SK-N-SH treated with all-trans-retinoic acid at 6 μM for 48 hours (cell line): ENCODE measurements at regions not wholly inside any gene's neighbourhood (a gene's known extent, or its start where the extent isn't known, plus 50 kb on each side); places are given as distances from the start of the nearest gene placed in this dataset.

Source experiments
- ATAC-seq: fragments of 200-7000 bp; cut with Tn5 transposase; 3 replicates; pipeline ENCODE4 v1.9.1; 2020; ENCODE audit warnings: mild to moderate bottlenecking, moderate library complexity
- ARNTL ChIP-seq: fragments of 450-650 bp; formaldehyde crosslinking; IDR thresholded peaks from 2 replicates; pipeline ENCODE4 v1.5.0; 2020; ENCODE audit warnings: low read depth, mild to moderate bottlenecking, moderate library complexity, borderline replicate concordance
- BACH2 ChIP-seq: fragments of 250-450 bp; sonication (Bioruptor Pico); IDR thresholded peaks from 2 replicates; pipeline ENCODE4 v1.9.0; 2021; ENCODE audit warnings: mild to moderate bottlenecking, borderline replicate concordance
- CREB5 ChIP-seq: fragments of 250-450 bp; sonication (Bioruptor Pico); IDR thresholded peaks from 2 replicates; pipeline ENCODE4 v1.5.1; 2020; ENCODE audit warnings: low read depth, mild to moderate bottlenecking, moderate library complexity
- ESRRG ChIP-seq: fragments of 250-450 bp; sonication (Bioruptor Pico); IDR thresholded peaks from 2 replicates; pipeline ENCODE4 v1.6.1; 2021; ENCODE audit warnings: mild to moderate bottlenecking
- GLIS3 ChIP-seq: fragments of 250-450 bp; sonication (Bioruptor Pico); IDR thresholded peaks from 2 replicates; pipeline ENCODE4 v1.5.0; 2020; ENCODE audit warnings: mild to moderate bottlenecking, moderate library complexity
- ISL1 ChIP-seq: fragments of 250-450 bp; sonication (Bioruptor Pico); IDR thresholded peaks from 2 replicates; pipeline ENCODE4 v2.1.2; 2022; ENCODE audit warnings: mild to moderate bottlenecking, moderate library complexity
- OSR1 ChIP-seq: fragments of 250-450 bp; sonication (Bioruptor Pico); IDR thresholded peaks from 2 replicates; pipeline ENCODE4 v1.8.0; 2022; ENCODE audit warnings: moderate library complexity, mild to moderate bottlenecking, inconsistent platforms
- PATZ1 ChIP-seq: fragments of 250-450 bp; sonication (Bioruptor Pico); IDR thresholded peaks from 2 replicates; pipeline ENCODE4 v1.8.0; 2020; ENCODE audit warnings: mild to moderate bottlenecking, moderate library complexity, borderline replicate concordance
- POU6F1 ChIP-seq: fragments of 250-450 bp; sonication (Bioruptor Pico); IDR thresholded peaks from 2 replicates; pipeline ENCODE4 v1.8.0; 2021; ENCODE audit warnings: low read depth, mild to moderate bottlenecking, moderate library complexity, borderline replicate concordance
- PPARA ChIP-seq: fragments of 250-450 bp; sonication (Bioruptor Pico); IDR thresholded peaks from 2 replicates; pipeline ENCODE4 v1.5.0; 2020; ENCODE audit warnings: mild to moderate bottlenecking, borderline replicate concordance
- RARB ChIP-seq: fragments of 250-450 bp; sonication (Bioruptor Pico); IDR thresholded peaks from 2 replicates; pipeline ENCODE4 v1.8.0; 2021; ENCODE audit warnings: mild to moderate bottlenecking, moderate library complexity
- SNAI2 ChIP-seq: fragments of 250-450 bp; sonication (Bioruptor Pico); IDR thresholded peaks from 2 replicates; pipeline ENCODE4 v1.5.0; 2020; ENCODE audit warnings: mild to moderate bottlenecking, moderate library complexity
- TOX ChIP-seq: fragments of 250-450 bp; sonication (Bioruptor Pico); IDR thresholded peaks from 2 replicates; pipeline ENCODE4 v1.8.0; 2021; ENCODE audit warnings: mild to moderate bottlenecking, moderate library complexity, borderline replicate concordance
- ZC3H10 ChIP-seq: fragments of 250-450 bp; sonication (Bioruptor Pico); IDR thresholded peaks from 2 replicates; pipeline ENCODE4 v1.5.1; 2021; ENCODE audit warnings: mild to moderate bottlenecking, moderate library complexity
- ZFP3 ChIP-seq: fragments of 250-450 bp; sonication (Bioruptor Pico); IDR thresholded peaks from 2 replicates; pipeline ENCODE4 v1.5.0; 2020; ENCODE audit warnings: mild to moderate bottlenecking, moderate library complexity
- ZFP30 ChIP-seq: fragments of 450-650 bp; formaldehyde crosslinking; IDR thresholded peaks from 2 replicates; pipeline ENCODE4 v1.5.0; 2022; ENCODE audit warnings: mild to moderate bottlenecking, moderate library complexity
- ZNF565 ChIP-seq: fragments of 450-650 bp; formaldehyde crosslinking; conservative IDR thresholded peaks from 2 replicates; pipeline ENCODE4 v1.5.0; 2020; ENCODE audit warnings: low read depth, mild to moderate bottlenecking, moderate library complexity
- ZNF70 ChIP-seq: fragments of 450-650 bp; formaldehyde crosslinking; IDR thresholded peaks from 2 replicates; pipeline ENCODE4 v1.5.0; 2020; ENCODE audit warnings: mild to moderate bottlenecking, moderate library complexity
- ZNF8 ChIP-seq: fragments of 450-650 bp; formaldehyde crosslinking; IDR thresholded peaks from 2 replicates; pipeline ENCODE4 v1.5.0; 2020; ENCODE audit warnings: mild to moderate bottlenecking, moderate library complexity
- TF ChIP-seq, protein P1 (sequence below): fragments of 250-450 bp; sonication (Bioruptor Pico); IDR thresholded peaks from 2 replicates; pipeline ENCODE4 v1.5.0; 2020; ENCODE audit warnings: mild to moderate bottlenecking, moderate library complexity

DNA sequence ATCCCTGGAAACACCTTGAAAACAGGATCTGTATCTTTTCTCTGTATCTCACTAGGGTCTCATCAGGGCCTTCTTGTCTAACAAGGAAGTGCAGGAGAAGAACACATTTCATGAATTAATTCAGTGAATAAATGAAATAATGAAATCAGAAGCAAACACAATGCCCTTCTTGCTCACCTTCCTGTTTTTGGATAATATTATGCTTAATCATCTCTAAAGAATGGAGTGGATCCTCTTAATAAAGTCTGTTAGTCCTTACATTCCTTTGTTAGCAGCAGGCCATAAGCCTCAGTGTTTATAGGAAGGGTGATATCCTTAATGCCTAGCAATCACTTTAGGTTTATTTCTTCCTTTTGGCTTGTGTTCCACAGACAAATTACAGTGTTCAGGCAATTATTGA, 837.1 kb upstream of the SEMA6A start:
- TF ChIP-seq CREB5 (no peak), ARNTL (CRISPR knock-in tag) (no peak), PPARA (CRISPR knock-in tag) (no peak), ZNF565 (CRISPR knock-in tag) (no peak), SNAI2 (CRISPR knock-in tag) (no peak), ISL1 (CRISPR knock-in tag) (no peak), ZC3H10 (CRISPR knock-in tag) (no peak)
- no peak for ATAC-seq

DNA sequence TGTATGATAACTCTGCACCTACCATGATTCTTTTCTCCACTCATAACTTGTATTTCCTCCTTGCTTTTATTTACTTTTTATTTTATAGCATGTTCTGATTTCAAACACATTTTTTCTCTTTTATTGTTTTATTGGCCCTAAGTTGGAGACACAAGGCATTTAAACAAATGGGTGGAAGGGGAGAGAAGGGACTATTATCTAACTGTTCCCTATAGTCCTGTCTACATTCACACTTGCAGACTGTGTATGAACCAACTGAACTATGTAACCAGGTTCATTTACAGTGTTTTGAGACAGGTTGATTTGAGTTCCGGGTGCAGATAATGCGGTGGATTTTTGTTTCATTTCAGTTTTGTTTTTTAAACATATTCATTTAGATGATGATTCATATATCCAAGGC, 830.6 kb upstream of the SEMA6A start:
- TF ChIP-seq ZNF565 (CRISPR knock-in tag) (no peak), ZC3H10 (CRISPR knock-in tag) (no peak), PPARA (CRISPR knock-in tag) (no peak), TOX (CRISPR knock-in tag) (no peak), CREB5 (no peak), ZNF8 (CRISPR knock-in tag) (no peak), OSR1 (no peak), PATZ1 (CRISPR knock-in tag) (no peak), ZFP30 (CRISPR knock-in tag) (no peak), BACH2 (CRISPR knock-in tag) (no peak), ISL1 (CRISPR knock-in tag) (no peak), ZFP3 (no peak), SNAI2 (CRISPR knock-in tag) (no peak), ESRRG (CRISPR knock-in tag) (no peak)
- no peak for ATAC-seq

DNA sequence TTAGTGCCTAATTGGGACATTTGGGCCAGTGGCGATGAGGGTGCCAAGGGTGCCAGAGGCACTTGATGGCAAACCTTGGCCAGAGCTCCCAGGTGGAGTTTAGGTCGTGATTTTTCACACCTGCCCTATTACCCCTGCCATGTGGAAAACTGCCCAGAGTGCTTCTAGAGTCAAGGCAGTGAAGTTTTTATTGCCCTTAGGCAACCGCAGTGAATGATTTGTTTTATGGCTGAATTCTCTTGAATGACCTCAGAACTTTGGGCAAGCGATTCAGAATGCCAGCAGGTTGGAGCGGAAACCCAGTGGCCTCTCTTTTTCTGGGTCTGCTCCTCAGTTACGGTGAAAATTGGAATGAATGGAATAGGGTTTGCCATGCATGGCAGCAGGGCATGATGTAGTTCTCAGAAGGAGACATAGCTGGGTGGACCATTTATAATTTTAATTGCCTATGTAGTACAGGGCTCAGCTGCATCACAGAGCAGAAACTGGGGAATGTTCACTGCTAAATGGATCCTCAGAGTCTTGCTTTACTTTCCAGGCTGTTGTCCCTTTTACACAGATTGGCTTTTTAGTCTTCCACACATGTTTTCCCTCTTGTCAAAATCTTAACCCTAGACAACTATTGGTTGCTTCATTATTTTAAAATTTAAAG, 820.0 kb upstream of the SEMA6A start:
- TF ChIP-seq RARB (CRISPR knock-in tag) (no peak), PATZ1 (CRISPR knock-in tag) (no peak), ZNF8 (CRISPR knock-in tag) (no peak), ESRRG (CRISPR knock-in tag) (no peak)
- ATAC-seq: no peak

GRCh38 chr5:117393125-117393524, 818.5 kb upstream of the SEMA6A start:
- ATAC-seq: no peak
- TF ChIP-seq PPARA (CRISPR knock-in tag): no peak
- TF ChIP-seq ZNF70: no peak
- no peak for TF ChIP-seq ISL1 (CRISPR knock-in tag)
- no peak for TF ChIP-seq ZFP30 (CRISPR knock-in tag)
- no peak for TF ChIP-seq PATZ1 (CRISPR knock-in tag)
- TF ChIP-seq OSR1: no peak
- TF ChIP-seq ZC3H10 (CRISPR knock-in tag): no peak
- TF ChIP-seq, protein P1, sequence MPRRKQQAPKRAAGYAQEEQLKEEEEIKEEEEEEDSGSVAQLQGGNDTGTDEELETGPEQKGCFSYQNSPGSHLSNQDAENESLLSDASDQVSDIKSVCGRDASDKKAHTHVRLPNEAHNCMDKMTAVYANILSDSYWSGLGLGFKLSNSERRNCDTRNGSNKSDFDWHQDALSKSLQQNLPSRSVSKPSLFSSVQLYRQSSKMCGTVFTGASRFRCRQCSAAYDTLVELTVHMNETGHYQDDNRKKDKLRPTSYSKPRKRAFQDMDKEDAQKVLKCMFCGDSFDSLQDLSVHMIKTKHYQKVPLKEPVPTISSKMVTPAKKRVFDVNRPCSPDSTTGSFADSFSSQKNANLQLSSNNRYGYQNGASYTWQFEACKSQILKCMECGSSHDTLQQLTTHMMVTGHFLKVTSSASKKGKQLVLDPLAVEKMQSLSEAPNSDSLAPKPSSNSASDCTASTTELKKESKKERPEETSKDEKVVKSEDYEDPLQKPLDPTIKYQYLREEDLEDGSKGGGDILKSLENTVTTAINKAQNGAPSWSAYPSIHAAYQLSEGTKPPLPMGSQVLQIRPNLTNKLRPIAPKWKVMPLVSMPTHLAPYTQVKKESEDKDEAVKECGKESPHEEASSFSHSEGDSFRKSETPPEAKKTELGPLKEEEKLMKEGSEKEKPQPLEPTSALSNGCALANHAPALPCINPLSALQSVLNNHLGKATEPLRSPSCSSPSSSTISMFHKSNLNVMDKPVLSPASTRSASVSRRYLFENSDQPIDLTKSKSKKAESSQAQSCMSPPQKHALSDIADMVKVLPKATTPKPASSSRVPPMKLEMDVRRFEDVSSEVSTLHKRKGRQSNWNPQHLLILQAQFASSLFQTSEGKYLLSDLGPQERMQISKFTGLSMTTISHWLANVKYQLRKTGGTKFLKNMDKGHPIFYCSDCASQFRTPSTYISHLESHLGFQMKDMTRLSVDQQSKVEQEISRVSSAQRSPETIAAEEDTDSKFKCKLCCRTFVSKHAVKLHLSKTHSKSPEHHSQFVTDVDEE: no peak
- TF ChIP-seq RARB (CRISPR knock-in tag): no peak
- TF ChIP-seq ZNF565 (CRISPR knock-in tag): no peak
- no peak for TF ChIP-seq ESRRG (CRISPR knock-in tag)
- TF ChIP-seq ARNTL (CRISPR knock-in tag): no peak
- TF ChIP-seq POU6F1 (CRISPR knock-in tag): no peak
- no peak for TF ChIP-seq GLIS3
